HG03575 (cell line): ENCODE measurements at regions not wholly inside any gene's neighbourhood (a gene's known extent, or its start where the extent isn't known, plus 50 kb on each side); places are given as distances from the start of the nearest gene placed in this dataset.
"Not testable (repeated sequence)": the region's sequence is repeated elsewhere in the genome, so short reads cannot be mapped to it uniquely, and the experiment has no call there.

ENCODE experiments used
- ATAC-seq: cut with Tn5 transposase; IDR thresholded peaks from one replicate; pipeline ENCODE4 v1.9.1; 2021; ENCODE audit not compliant: unreplicated experiment, insufficient number of reproducible peaks, low FRiP score; ENCODE audit errors: extremely low read depth

DNA sequence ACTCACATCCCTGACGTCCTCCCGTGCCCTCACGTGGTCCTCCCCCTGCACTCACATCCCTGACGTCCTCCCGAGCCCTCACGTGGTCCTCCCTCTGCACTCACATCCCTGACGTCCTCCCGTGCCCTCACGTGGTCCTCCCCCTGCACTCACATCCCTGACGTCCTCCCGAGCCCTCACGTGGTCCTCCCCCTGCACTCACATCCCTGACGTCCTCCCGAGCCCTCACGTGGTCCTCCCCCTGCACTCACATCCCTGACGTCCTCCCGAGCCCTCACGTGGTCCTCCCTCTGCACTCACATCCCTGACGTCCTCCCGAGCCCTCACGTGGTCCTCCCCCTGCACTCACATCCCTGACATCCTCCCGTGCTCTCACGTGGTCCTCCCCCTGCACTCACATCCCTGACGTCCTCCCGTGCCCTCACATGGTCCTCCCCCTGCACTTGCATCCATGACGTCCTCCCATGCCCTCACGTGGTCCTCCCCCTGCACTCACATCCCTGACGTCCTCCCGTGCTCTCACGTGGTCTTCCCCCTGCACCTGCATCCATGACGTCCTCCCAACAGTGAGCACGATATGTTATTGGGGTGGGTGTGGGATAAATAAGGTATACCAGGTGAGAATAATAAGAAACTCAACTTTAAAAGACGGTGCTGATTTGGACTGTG lies 57.0 kb upstream of the SAMD11 start:
- not testable (repeated sequence) for ATAC-seq

DNA sequence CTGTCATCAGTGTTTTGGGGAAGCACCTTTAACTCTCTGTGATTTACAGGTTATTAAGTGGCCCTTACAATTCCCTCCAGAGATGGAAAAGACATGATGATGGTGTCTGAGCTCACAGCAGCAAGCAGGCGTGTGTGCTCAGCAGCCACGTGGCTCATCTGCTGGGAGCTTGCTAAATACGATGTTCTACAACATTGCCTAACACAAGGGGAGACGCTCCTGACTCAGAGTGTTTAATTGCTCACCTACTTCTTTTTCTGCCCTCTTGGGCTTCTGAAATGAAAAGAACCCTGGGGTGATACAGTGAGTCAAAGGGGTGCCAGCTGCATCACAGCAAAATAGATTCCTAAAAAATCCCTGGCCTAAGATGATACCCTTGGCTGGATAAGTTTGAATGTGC lies 56.2 kb upstream of the SAMD11 start:
- not testable (repeated sequence) for ATAC-seq

GRCh38 chr1:869499-870244 lies 54.1 kb upstream of the SAMD11 start:
- no peak for ATAC-seq
